Adipocyte (in vitro differentiated cells): ENCODE measurements at regions not wholly inside any gene's neighbourhood (a gene's known extent, or its start where the extent isn't known, plus 50 kb on each side); places are given as distances from the start of the nearest gene placed in this dataset.
A peak's percentile ranks its signal among the peaks of the same experiment; 100 is the strongest.
"Not testable (repeated sequence)": the region's sequence is repeated elsewhere in the genome, so short reads cannot be mapped to it uniquely, and the experiment has no call there.

Experiments used
- DNase-seq: peaks from one replicate; pipeline ENCODE4 v3.0.0-alpha.2; 2015; ENCODE audit warnings: low read depth
- H3K27me3 ChIP-seq: replicated peaks from 2 replicates; pipeline ENCODE4 v1.7.0; 2013; ENCODE audit warnings: mild to moderate bottlenecking, low read length, moderate library complexity; ENCODE audit not compliant: control insufficient read depth, insufficient read depth
- H3K36me3 ChIP-seq: 2 replicates; pipeline ENCODE4 v1.7.0; 2013; ENCODE audit warnings: low read length, mild to moderate bottlenecking, moderate library complexity; ENCODE audit not compliant: control insufficient read depth, insufficient read depth, severe bottlenecking
- H3K4me1 ChIP-seq: 2 replicates; pipeline ENCODE4 v1.7.0; 2013; ENCODE audit warnings: mild to moderate bottlenecking, low read length, moderate library complexity; ENCODE audit not compliant: control insufficient read depth, insufficient read depth
- H3K4me3 ChIP-seq: 2 replicates; pipeline ENCODE4 v1.7.0; 2013; ENCODE audit warnings: mild to moderate bottlenecking, low read length, moderate library complexity
- H3K9ac ChIP-seq: 2 replicates; pipeline ENCODE4 v1.7.0; 2013; ENCODE audit warnings: mild to moderate bottlenecking, low read length, moderate library complexity
- H3K9me3 ChIP-seq: 2 replicates; pipeline ENCODE4 v1.7.0; 2013; ENCODE audit warnings: mild to moderate bottlenecking, low read length, moderate library complexity; ENCODE audit not compliant: control insufficient read depth

- no peak overlapping the region for H3K4me3 ChIP-seq
- DNase-seq, result no peak
- H3K4me1 ChIP-seq, result no peaks in the 10 kb centered on the region
- no peak overlapping the region for H3K9ac ChIP-seq
- no peaks in the 10 kb centered on the region for H3K36me3 ChIP-seq
- H3K27me3 ChIP-seq, result no peaks in the 10 kb centered on the region
- peaks cover 9% of the 10 kb centered on the region for H3K9me3 ChIP-seq
Observed at GRCh38 chr2:5019324-5019723, 672.9 kb upstream of the SOX11 start.

DNA sequence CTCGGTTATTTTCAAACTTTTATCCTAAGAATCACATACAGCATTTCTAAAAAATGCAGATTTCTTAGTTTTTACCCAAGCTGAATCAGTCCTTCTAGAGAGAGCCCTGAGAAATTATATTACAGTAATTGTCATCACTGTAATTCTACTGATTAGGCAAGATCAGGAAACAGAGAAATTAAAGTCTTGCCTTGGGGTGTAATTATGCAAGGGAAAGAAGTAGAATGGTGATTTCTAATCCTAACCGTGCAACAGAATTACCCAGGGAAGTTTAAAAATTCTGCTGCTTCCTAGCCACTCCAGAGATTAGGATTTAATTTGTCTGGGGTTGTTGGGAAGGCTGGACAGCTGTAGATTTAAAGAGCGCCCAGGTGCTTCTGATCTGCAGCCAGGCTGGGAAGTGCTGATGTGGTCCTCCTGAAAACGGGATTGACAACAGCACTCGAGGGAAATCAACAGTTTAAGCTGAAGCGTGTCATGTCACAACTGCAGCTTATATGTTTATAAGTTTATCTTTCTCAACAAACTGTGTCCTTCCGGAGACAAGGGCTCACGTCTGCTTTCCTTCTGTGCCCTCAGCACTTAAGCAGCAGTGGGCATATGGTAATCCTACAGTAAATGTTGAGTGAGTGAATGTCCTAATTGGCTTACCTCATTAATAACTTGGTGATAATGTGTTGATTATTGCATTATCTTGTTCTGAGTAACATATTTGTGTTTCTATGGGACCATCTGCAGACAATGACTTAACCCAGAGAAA is 671.9 kb upstream of the SOX11 start:
- peaks cover 9% of the 10 kb centered on the region for H3K9me3 ChIP-seq
- DNase-seq, result no peak
- no peak overlapping the region for H3K4me3 ChIP-seq
- no peaks in the 10 kb centered on the region for H3K36me3 ChIP-seq
- no peaks in the 10 kb centered on the region for H3K4me1 ChIP-seq
- no peak overlapping the region for H3K9ac ChIP-seq
- H3K27me3 ChIP-seq, result no peaks in the 10 kb centered on the region

DNA sequence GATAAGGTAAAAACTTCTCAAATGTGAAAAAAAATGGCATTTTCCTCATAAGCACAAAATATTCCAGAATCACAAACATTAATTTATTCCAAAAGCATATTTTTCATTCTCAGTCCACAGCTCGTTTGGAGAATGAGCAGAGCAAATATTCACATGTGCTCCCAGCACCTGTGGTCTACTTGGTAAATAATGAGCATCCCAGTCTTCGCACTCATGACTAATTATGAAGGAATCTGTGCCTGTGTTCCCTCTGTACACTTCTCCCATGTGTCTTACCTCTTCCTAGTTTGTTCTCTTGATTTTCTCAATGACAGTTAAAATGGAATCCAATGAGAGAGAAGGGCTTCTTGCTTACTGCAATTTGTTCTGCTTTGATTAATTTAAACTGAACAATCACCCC is 671.0 kb upstream of the SOX11 start:
- no peaks in the 10 kb centered on the region for H3K4me1 ChIP-seq
- no peaks in the 10 kb centered on the region for H3K36me3 ChIP-seq
- no peak for DNase-seq
- no peaks in the 10 kb centered on the region for H3K27me3 ChIP-seq
- peaks cover 9% of the 10 kb centered on the region for H3K9me3 ChIP-seq
- no peak overlapping the region for H3K4me3 ChIP-seq
- no peak overlapping the region for H3K9ac ChIP-seq

- DNase-seq, result no peak
- Histone ChIP-seq H3K4me1 (no peaks in the 10 kb centered on the region), H3K9ac (no peak overlapping the region), H3K36me3 (no peaks in the 10 kb centered on the region), H3K27me3 (no peaks in the 10 kb centered on the region), H3K9me3 (peaks cover 9% of the 10 kb centered on the region), H3K4me3 (no peak overlapping the region)
Observed at GRCh38 chr2:5022061-5022460, 670.1 kb upstream of the SOX11 start.

GRCh38 chr2:5022708-5023635 is 669.2 kb upstream of the SOX11 start:
- H3K4me3 ChIP-seq, result peak overlapping the region; percentile 46
- not testable (repeated sequence) for H3K36me3 ChIP-seq, H3K4me1 ChIP-seq, H3K27me3 ChIP-seq, H3K9ac ChIP-seq, DNase-seq, H3K9me3 ChIP-seq

- no peak overlapping the region for H3K4me3 ChIP-seq
- peaks cover 9% of the 10 kb centered on the region for H3K9me3 ChIP-seq
- no peak overlapping the region for H3K9ac ChIP-seq
- H3K36me3 ChIP-seq, result no peaks in the 10 kb centered on the region
- H3K27me3 ChIP-seq, result no peaks in the 10 kb centered on the region
- DNase-seq, result no peak
- no peaks in the 10 kb centered on the region for H3K4me1 ChIP-seq
Observed at GRCh38 chr2:5026571-5027234, 665.5 kb upstream of the SOX11 start.

GRCh38 chr2:5035057-5035488 is 657.1 kb upstream of the SOX11 start:
- no peaks in the 10 kb centered on the region for H3K36me3 ChIP-seq
- no peaks in the 10 kb centered on the region for H3K4me1 ChIP-seq
- no peak overlapping the region for H3K4me3 ChIP-seq
- H3K27me3 ChIP-seq, result no peaks in the 10 kb centered on the region
- H3K9ac ChIP-seq, result no peak overlapping the region
- no peaks in the 10 kb centered on the region for H3K9me3 ChIP-seq
- no peak for DNase-seq

GRCh38 chr2:5036256-5036655 is 655.9 kb upstream of the SOX11 start:
- H3K27me3 ChIP-seq, result no peaks in the 10 kb centered on the region

DNA sequence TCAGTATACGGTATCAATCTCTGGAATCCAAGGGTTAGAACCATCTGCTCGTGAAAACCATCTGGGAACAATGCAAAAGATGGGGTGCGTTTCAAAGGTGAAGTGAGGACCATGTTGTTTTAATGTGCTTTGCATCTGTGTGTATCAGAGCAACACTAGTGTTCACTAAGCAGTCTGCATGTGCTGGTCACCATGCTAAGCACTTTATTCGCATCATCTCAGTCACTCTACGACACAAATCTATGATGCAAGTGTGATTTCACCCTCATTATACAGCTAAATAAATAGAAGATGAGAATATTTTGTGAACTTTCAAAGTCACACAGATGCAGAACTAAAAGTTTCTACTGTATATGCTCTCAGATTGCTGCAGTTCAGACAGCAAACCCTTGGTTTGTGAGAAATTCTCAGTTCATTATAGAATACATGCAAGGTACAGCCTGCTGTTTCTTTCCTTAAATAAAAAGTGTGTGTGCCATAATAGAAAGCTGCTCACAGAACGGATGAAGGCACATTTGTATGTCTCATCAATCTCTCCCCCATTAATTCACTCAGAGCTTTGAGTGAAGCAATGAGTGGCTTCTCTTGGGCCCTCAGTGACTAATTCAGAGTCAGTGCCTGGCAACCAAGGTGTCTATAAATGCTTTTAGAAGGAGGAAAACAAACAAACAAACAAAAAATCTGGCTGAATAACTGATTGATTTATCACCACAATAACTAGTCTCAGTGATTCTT is 652.8 kb upstream of the SOX11 start:
- H3K4me1 ChIP-seq, result no peaks in the 10 kb centered on the region
- DNase-seq, result no peak

More at GRCh38 chr2:5036256-5036655, 655.9 kb upstream of the SOX11 start:
- DNase-seq, result no peak
- Histone ChIP-seq H3K9me3 (no peaks in the 10 kb centered on the region), H3K9ac (no peak overlapping the region), H3K36me3 (no peaks in the 10 kb centered on the region), H3K4me1 (no peaks in the 10 kb centered on the region), H3K4me3 (no peak overlapping the region)

GRCh38 chr2:5040571-5040970 is 651.6 kb upstream of the SOX11 start:
- Histone ChIP-seq H3K4me1 (no peaks in the 10 kb centered on the region), H3K36me3 (no peaks in the 10 kb centered on the region), H3K4me3 (no peak overlapping the region), H3K9ac (no peak overlapping the region), H3K9me3 (no peaks in the 10 kb centered on the region), H3K27me3 (no peaks in the 10 kb centered on the region)
- no peak for DNase-seq

More for the DNA sequence above, 652.8 kb upstream of the SOX11 start:
- Histone ChIP-seq H3K9ac (no peak overlapping the region), H3K9me3 (no peaks in the 10 kb centered on the region), H3K36me3 (no peaks in the 10 kb centered on the region), H3K27me3 (no peaks in the 10 kb centered on the region), H3K4me3 (no peak overlapping the region)
